NB4 (cell line): ENCODE measurements at regions not wholly inside any gene's neighbourhood (a gene's known extent, or its start where the extent isn't known, plus 50 kb on each side); places are given as distances from the start of the nearest gene placed in this dataset.

Experiments used
- DNase-seq: peaks from one replicate; pipeline ENCODE4 v3.0.0; 2010; ENCODE audit warnings: low read depth
- H3K4me3 ChIP-seq: one replicate; pipeline ENCODE4 v1.5.1; 2011; ENCODE audit warnings: mild to moderate bottlenecking, low read depth, low read length, moderate library complexity
- MYC ChIP-seq: IDR thresholded peaks from 2 replicates; pipeline ENCODE4 v1.6.1; 2011; ENCODE audit warnings: low read depth, low read length
- POLR2A ChIP-seq: IDR thresholded peaks from 2 replicates; pipeline ENCODE4 v1.6.1; 2011; ENCODE audit warnings: mild to moderate bottlenecking; ENCODE audit not compliant: insufficient read length; ENCODE audit errors: extremely low read depth
- TF ChIP-seq, protein P1 (sequence below): IDR thresholded peaks from 2 replicates; pipeline ENCODE4 v1.6.1; 2011; ENCODE audit warnings: low read depth, low read length
- TF ChIP-seq, protein P2 (sequence below): IDR thresholded peaks from one replicate; pipeline ENCODE4 v1.5.1; 2012; ENCODE audit warnings: low read depth, low read length

DNA sequence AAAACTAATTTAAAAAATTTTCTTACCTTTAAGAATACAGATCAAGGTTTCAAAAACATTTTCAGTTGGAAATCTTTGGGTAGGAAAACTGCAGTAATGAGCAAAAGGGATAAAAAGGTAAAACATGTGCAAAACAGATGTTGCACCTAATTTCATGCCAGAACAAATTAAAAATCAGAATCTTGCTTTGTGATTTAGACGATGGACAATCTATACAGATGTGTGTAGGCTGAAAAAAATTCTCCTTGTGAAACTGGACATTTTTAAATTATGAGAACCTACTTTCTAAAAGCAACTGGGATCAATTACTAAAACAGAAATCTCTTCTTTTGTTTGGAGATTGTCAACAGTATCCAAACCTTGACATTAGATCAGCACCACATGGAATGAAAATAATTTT is 183.2 kb upstream of the ITGA4 start:
- TF ChIP-seq MYC (no peak), POLR2A (no peak)
- TF ChIP-seq, protein P1, sequence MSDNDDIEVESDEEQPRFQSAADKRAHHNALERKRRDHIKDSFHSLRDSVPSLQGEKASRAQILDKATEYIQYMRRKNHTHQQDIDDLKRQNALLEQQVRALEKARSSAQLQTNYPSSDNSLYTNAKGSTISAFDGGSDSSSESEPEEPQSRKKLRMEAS = no peak
- TF ChIP-seq, protein P2, sequence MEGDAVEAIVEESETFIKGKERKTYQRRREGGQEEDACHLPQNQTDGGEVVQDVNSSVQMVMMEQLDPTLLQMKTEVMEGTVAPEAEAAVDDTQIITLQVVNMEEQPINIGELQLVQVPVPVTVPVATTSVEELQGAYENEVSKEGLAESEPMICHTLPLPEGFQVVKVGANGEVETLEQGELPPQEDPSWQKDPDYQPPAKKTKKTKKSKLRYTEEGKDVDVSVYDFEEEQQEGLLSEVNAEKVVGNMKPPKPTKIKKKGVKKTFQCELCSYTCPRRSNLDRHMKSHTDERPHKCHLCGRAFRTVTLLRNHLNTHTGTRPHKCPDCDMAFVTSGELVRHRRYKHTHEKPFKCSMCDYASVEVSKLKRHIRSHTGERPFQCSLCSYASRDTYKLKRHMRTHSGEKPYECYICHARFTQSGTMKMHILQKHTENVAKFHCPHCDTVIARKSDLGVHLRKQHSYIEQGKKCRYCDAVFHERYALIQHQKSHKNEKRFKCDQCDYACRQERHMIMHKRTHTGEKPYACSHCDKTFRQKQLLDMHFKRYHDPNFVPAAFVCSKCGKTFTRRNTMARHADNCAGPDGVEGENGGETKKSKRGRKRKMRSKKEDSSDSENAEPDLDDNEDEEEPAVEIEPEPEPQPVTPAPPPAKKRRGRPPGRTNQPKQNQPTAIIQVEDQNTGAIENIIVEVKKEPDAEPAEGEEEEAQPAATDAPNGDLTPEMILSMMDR = no peak
- H3K4me3 ChIP-seq = no peak overlapping the region
- DNase-seq = no peak

- DNase-seq = peak; percentile 36
- no peak overlapping the region for H3K4me3 ChIP-seq
- no peak for TF ChIP-seq MYC
Observed at GRCh38 chr2:181275643-181276070, 181.5 kb upstream of the ITGA4 start.

DNA sequence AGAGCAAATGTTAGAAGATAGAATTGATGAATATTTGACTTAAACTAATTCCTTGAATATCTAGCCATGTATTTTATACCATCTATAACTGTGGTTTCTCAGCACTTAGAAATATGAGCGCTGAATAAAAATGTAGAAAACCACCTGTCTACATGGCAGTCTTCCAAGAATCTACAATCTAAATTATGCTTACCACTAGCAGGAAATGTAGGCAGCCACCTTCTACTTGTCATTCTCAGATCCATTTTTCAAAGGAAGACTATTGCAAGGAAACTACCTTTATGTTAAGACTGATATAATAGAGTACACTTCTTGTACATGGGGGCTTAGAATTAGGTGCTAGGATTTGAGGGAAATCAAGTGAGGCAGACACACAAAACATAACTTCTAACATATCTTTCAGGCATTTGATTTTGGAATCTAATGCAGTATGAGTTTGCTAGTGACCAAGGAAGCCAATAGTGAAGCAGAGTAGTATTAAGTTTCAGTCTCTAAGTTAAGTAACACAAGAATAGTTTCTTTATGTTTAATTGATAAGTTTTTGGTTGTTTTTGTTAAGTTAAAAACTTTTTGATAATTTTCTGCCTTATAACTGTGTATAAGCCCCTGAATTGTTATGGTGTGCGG is 175.9 kb upstream of the ITGA4 start:
- H3K4me3 ChIP-seq = no peak overlapping the region
- TF ChIP-seq, protein P2 = no peak
- no peak for TF ChIP-seq MYC
- TF ChIP-seq, protein P1 = no peak
- TF ChIP-seq POLR2A = no peak
- DNase-seq = no peak

DNA sequence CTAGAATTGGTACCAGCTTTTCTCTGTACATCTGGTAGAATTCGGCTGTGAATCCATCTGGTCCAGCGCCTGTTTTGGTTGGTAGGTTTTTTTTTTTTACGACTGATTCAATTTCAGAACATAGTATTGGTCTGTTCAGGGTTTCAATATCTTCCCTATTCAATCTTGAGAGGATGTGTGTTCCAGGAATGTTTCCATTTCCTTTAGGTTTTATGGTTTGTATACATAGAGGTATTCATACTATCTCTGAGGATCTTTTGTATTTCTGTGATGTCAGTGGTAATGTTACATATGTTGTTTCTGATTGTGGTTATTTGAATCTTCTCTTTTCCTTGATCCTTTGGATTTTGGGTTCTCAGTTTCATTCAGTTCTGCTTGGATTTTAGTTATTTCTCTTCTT is 172.1 kb upstream of the ITGA4 start:
- H3K4me3 ChIP-seq = no peak overlapping the region
- TF ChIP-seq, protein P1 = no peak
- TF ChIP-seq MYC (no peak), POLR2A (no peak)
- DNase-seq = no peak

- no peak overlapping the region for H3K4me3 ChIP-seq
- TF ChIP-seq MYC = no peak
- TF ChIP-seq, protein P1 = no peak
- TF ChIP-seq, protein P2 = no peak
- DNase-seq = no peak
Observed at GRCh38 chr2:181289698-181290097, 167.5 kb upstream of the ITGA4 start.

GRCh38 chr2:181290182-181290581 is 167.0 kb upstream of the ITGA4 start:
- no peak overlapping the region for H3K4me3 ChIP-seq
- TF ChIP-seq, protein P2 = no peak
- TF ChIP-seq MYC = no peak
- no peak for TF ChIP-seq POLR2A
- TF ChIP-seq, protein P1 = no peak
- DNase-seq = no peak

DNA sequence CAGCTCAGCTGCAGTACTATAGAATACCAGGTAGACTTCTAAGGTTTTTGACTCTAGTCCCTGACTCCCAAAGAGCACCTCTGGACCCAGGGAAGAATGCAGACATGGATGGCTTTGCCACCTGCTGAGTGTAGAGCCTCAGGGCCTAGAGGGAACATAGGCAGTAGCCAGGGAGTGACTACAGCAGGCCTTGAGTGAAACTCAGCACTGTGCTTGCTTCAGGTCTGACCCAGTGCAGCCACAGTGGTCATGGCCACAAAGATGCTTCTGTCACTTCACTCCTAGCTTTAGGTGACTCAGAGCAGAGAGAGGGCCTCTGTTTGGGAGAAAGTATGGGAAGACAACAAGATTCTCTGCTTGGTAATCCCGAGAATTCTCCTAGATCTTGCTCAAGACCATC is 162.2 kb upstream of the ITGA4 start:
- TF ChIP-seq, protein P1 = no peak
- TF ChIP-seq POLR2A = no peak
- H3K4me3 ChIP-seq = no peak overlapping the region
- DNase-seq = no peak
